Stimulated activated naive CD8-positive, alpha-beta T cell treated with anti-CD3 and anti-CD28 coated beads, Interleukin-15, amount 100 ng/mL, for 72 hours (primary cell): ENCODE measurements at regions not wholly inside any gene's neighbourhood (a gene's known extent, or its start where the extent isn't known, plus 50 kb on each side); places are given as distances from the start of the nearest gene placed in this dataset.
A peak's percentile ranks its signal among the peaks of the same experiment; 100 is the strongest.

Source experiments
- ATAC-seq: fragments of 150-1000 bp; cut with Tn5 transposase; 2 replicates; pipeline ENCODE4 v1.10.0; 2021; ENCODE audit warnings: mild to moderate bottlenecking, moderate library complexity
- DNase-seq, 2 donors: peaks; one replicate each; pipeline ENCODE4 v3.0.0; 2021 to 2022
- H3K27ac Mint-ChIP-seq, 2 donors: one replicate each; pipeline ENCODE4 v1.8.0; 2022; ENCODE audit warnings: mild to moderate bottlenecking in 2 of 2, mixed read lengths in 2 of 2, moderate library complexity in 2 of 2
- H3K27me3 Mint-ChIP-seq: one replicate; pipeline ENCODE4 v1.8.0; 2022; ENCODE audit warnings: mixed read lengths
- H3K4me1 Mint-ChIP-seq: one replicate; pipeline ENCODE4 v1.8.0; 2022; ENCODE audit warnings: mild to moderate bottlenecking, mixed read lengths
- H3K4me3 Mint-ChIP-seq, 2 donors: one replicate each; pipeline ENCODE4 v1.8.0; 2022; ENCODE audit warnings: mild to moderate bottlenecking in 2 of 2, mixed read lengths in 2 of 2, moderate library complexity in 1 of 2
- H3K9me3 Mint-ChIP-seq, 2 donors: one replicate each; pipeline ENCODE4 v1.8.0; 2022; ENCODE audit warnings: mixed read lengths in 2 of 2

DNA sequence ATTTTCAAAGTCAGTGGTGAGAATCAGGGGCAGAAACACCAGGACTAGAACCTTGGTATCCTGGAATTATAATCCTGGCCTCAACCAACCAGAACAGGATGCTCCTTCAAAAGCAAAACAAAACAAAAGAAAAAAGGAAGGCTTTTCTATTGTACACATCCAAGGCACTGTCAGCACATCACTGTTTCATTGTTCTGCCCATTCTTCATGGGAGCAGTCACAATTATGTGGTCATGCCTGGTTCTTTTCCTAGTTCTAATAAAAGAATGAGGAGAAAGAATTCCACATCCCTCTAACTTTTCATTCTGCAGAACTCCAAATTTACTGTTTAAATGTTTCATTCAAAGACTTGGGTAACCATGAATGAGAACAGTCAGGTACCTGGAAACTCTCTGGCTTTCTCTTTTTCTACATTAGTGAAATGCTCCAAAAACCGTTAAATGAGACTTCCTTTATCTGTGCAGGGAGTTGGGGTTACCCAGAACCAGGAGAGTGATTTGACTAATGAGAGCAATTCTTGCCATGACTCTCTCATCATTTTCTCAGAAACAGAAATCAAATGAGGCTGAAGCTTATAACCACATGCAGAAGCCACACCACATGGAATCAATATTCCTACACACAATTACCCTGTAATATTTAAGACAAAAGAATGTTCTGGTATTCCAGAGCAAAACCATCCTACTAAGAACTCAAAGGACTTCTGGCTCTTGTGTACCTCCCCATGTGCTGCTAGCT lies 110.9 kb upstream of the CCDC150 start:
- H3K4me3 Mint-ChIP-seq: no peak overlapping the region
- H3K27ac Mint-ChIP-seq: no peak overlapping the region
- H3K9me3 Mint-ChIP-seq: no peaks in the 10 kb centered on the region
- DNase-seq: no peak
- no peaks in the 10 kb centered on the region for H3K27me3 Mint-ChIP-seq
- H3K4me1 Mint-ChIP-seq: peaks cover 17% of the 10 kb centered on the region
- ATAC-seq: peak; percentile 84

DNA sequence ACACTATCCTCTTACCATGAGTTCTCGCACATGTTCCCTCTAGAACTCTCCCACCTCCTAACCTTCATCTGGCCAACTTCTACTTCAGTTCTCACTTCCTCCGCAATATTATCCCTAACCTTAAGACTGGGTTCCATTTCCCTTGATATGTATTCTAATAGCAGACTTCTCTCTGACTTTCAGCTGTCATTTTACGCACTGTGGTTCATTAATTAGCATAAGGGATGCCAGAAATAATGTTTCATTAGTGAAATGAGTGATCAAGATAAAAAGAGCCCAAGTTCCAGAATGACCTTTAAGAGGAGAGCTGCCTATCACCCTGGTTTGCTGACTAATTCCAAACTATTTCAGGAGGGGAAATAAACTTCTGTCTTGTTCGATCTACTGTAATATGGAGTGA lies 108.6 kb upstream of the CCDC150 start:
- ATAC-seq: peak; percentile 78

DNA sequence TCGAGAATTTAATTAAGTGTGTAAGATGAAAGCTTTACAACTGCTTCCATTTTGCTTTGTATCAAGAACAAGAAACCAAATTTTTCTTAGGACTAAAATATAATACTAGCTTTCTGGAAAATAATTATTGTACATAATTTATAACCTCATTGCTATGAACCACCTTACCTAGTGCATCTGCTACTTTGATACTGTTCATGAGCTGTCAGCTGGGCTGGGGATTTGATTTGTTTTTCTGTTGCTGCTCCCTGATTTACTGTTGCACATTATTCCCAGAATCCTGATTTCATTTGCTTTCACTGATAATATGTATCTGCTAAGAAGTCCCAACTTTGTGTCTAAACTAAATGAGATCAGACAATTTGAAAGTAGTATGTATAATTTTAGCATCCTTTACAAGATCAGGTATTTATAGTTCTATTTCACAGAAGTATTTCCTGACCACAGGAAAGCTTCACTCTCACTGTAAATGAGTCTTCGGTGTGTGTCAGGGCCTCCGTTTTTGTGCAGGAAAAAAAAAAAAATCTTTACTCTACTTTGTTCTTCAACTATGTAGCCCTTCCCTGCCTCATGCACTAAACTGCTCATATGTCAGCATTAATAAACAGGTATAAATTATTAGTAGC lies 105.6 kb upstream of the CCDC150 start:
- ATAC-seq (no peak), DNase-seq (no peak)
- Mint-ChIP-seq H3K27ac (no peak overlapping the region), H3K9me3 (no peaks in the 10 kb centered on the region), H3K4me1 (peaks cover 22% of the 10 kb centered on the region), H3K4me3 (no peak overlapping the region), H3K27me3 (peaks cover 8% of the 10 kb centered on the region)

More for the DNA sequence above, 108.6 kb upstream of the CCDC150 start:
- Mint-ChIP-seq H3K9me3 (no peaks in the 10 kb centered on the region), H3K27ac (no peak overlapping the region), H3K27me3 (peaks cover 8% of the 10 kb centered on the region), H3K4me3 (no peak overlapping the region), H3K4me1 (peaks cover 25% of the 10 kb centered on the region)
- no peak for DNase-seq

DNA sequence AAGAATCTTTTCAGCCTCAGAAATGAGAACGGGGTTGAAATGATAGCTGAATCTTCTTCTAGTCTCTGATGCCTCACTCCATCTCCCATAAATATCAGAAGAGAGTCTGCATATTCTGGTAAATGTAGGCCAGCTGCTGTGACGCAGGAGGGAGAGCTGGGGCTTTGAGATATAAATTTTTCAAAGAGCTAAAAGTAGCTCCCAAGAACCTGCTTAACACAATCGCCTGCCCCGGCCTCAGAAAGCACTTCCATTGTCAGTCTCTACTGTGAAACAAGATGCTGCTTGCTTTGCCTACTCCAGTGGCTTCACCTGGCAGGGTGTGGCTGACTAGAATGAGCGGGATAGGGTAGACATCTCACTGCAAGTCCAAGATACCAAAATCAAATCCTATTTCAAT lies 105.0 kb upstream of the CCDC150 start:
- peaks cover 8% of the 10 kb centered on the region for H3K27me3 Mint-ChIP-seq

DNA sequence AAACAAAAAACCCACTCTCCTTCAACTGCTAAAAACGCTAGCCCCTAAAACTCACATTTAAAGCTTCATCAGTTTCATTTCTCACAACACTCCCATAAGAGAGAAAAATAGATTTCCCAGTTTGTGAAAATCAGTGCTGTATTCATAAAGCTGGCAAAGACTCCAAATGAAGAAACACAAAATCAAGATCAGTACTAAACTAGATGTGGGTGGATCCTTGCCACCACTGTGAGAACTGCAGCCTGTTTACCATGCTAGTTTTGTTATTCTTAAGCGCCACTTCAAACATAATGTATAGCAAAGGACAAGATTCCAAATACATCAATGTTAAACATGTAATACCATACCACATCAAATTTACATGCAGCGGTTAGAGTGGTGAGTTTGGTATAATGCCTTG lies 104.5 kb upstream of the CCDC150 start:
- Mint-ChIP-seq H3K27me3 (peaks cover 8% of the 10 kb centered on the region), H3K4me3 (no peak overlapping the region), H3K4me1 (peaks cover 20% of the 10 kb centered on the region), H3K27ac (no peak overlapping the region), H3K9me3 (no peaks in the 10 kb centered on the region)
- no peak for ATAC-seq
- DNase-seq: no peak

More for the DNA sequence above, 105.0 kb upstream of the CCDC150 start:
- peaks cover 20% of the 10 kb centered on the region for H3K4me1 Mint-ChIP-seq
- DNase-seq (no peak), ATAC-seq (no peak)
- no peaks in the 10 kb centered on the region for H3K9me3 Mint-ChIP-seq
- H3K27ac Mint-ChIP-seq: no peak overlapping the region
- H3K4me3 Mint-ChIP-seq: no peak overlapping the region

DNA sequence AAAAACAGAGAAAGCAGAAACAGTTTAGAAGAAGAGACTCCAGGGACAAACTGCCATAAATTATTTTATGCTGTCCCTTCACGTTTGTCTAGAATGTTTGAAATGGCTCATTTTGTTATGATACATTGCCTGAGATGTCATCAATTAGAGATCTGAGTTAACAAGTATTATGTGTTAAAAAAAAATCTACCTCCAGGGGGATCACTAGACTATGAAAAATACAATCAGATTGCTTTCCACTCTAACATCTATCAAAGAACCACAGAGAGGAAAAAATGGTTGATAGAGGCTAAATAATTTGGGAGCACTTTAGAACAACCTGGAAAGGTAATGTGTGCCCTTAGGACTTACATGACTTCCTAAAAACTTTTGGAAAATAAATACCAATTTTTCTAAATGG lies 103.8 kb upstream of the CCDC150 start:
- ATAC-seq: no peak
- no peak for DNase-seq
- H3K9me3 Mint-ChIP-seq: no peaks in the 10 kb centered on the region
- no peak overlapping the region for H3K27ac Mint-ChIP-seq
- H3K27me3 Mint-ChIP-seq: peaks cover 11% of the 10 kb centered on the region
- H3K4me1 Mint-ChIP-seq: peaks cover 18% of the 10 kb centered on the region
- H3K4me3 Mint-ChIP-seq: no peak overlapping the region

DNA sequence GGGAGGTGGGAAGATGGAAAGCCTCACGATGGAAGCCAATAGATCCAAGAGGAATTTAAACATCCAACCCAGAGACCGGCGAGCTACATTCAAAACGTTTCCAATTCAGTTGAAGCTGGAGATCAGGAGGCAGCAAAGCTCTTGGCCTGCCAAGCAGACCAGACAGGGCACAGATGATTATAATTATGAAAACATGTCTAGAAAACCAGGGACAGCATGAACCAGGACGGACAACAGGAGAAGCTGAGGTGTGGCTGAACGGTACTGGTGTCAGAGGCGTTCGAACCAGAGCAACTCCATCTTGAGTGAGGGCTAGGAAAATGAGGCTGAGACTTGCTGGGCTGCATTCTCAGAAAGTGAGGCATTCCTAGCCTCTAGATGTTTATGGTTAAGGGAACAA lies 102.2 kb upstream of the CCDC150 start:
- Mint-ChIP-seq H3K27ac (peak overlapping the region in 1 of 2 donors; percentile 22), H3K27me3 (peaks cover 16% of the 10 kb centered on the region), H3K9me3 (no peaks in the 10 kb centered on the region), H3K4me3 (no peak overlapping the region), H3K4me1 (peaks cover 14% of the 10 kb centered on the region)
- DNase-seq (no peak), ATAC-seq (no peak)

DNA sequence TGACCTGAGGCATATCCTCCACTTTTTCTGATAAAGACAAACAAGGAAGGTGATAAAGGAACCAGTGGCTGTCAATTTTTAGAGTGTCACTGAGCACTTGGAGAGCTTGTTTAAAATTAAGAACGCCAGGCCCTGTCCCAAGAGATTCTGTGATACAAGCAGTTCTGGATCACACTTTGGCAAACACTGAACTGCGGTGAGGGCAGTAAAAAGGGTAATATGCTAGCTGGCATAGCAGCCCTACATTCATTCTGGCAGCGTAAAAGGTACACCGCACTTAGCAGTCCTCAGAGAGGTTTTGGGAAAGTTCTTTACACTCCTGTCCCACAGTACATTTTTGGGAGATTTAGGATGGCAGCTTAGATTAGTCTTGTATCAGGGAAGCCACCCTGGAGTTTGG lies 101.3 kb upstream of the CCDC150 start:
- Mint-ChIP-seq H3K4me1 (peaks cover 13% of the 10 kb centered on the region), H3K4me3 (no peak overlapping the region), H3K27ac (no peak overlapping the region), H3K27me3 (peaks cover 16% of the 10 kb centered on the region), H3K9me3 (no peaks in the 10 kb centered on the region)
- DNase-seq (no peak), ATAC-seq (no peak)

DNA sequence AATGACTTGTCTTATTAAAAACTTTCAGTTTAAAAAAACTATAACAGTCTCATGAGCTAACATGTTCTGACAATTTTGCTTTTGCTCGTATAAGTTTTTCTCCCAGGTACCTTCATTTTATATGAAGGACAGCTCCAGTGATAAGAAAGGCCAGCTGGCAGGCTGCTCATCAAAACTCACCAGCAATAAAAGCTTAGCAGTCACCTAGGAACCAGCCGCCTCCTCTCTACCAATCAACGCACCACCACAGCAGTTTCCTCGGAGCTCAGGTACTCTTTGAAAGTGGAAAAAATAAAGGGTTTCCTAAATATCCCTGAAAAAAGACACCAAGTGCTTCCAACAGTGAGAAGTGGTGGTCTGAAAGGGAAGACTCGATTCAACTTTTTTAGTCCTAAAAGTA lies 100.9 kb upstream of the CCDC150 start:
- no peak for ATAC-seq
- Mint-ChIP-seq H3K27me3 (peaks cover 16% of the 10 kb centered on the region), H3K27ac (no peak overlapping the region), H3K4me3 (no peak overlapping the region), H3K9me3 (no peaks in the 10 kb centered on the region), H3K4me1 (peaks cover 8% of the 10 kb centered on the region)
- DNase-seq: no peak

DNA sequence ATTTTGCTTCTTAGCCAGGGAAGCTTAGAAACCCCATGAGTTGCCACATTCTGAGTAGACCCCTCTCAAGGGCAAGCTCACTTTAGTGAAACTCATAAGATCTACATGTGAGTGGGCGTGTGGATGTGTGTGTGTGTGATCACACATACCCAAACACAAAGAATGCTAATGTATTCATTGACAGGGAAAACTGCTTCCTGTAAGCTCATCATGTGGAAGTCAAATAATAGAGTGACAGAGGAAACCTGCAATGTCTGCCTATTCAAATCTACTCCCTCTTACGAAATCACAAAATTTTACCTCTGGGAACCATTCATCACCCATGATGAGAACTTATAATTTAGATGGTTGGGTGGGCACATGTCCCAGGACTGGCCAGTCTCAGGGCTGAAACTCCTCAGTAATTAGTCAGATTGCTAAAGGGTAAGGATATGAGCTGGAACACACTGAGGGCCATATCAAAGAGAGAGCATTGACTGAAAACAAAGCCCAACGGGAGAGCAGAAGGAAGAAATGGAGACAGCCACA lies 94.5 kb upstream of the CCDC150 start:
- no peak overlapping the region for H3K4me3 Mint-ChIP-seq
- H3K27me3 Mint-ChIP-seq: peaks cover 8% of the 10 kb centered on the region
- no peak for DNase-seq
- peak overlapping the region in 1 of 2 donors; percentile 82 for H3K27ac Mint-ChIP-seq
- H3K9me3 Mint-ChIP-seq: no peaks in the 10 kb centered on the region
- no peak for ATAC-seq
- H3K4me1 Mint-ChIP-seq: no peaks in the 10 kb centered on the region

DNA sequence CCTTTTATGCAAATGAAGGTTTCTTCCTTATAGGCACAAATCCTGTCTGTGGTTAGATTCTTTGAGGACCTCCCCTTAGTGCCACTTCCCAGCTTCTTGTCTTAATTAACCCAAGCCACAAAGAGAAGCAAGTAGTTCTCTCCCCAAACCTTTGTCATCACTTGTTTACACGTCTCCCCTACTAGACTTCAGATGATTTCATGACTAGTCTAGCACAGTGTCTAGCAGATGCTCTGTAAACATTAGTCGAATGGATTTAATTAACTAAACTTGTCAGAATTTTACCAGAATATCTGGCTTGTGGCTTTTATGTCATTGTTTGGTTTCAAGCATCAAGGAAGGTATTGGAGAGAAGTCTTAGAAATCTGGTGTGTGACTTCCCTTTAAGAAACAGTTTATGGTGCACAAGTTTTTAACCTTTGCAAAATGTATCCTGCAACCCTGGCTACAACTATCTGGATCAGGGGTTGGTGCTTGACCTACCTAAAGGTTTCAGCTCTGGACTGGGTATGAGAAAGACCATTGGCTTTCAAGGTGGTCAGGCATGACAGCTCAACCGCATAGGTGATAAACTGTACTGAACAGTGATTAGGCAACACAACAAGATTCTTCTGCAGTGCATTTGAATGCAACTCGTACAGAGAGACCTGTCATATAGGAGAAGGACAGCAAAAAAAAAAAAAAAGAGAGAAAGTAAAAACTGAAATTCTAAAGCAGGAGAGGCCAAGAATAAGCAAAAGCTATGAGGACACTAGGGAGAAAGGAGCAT lies 93.2 kb upstream of the CCDC150 start:
- no peaks in the 10 kb centered on the region for H3K9me3 Mint-ChIP-seq

DNA sequence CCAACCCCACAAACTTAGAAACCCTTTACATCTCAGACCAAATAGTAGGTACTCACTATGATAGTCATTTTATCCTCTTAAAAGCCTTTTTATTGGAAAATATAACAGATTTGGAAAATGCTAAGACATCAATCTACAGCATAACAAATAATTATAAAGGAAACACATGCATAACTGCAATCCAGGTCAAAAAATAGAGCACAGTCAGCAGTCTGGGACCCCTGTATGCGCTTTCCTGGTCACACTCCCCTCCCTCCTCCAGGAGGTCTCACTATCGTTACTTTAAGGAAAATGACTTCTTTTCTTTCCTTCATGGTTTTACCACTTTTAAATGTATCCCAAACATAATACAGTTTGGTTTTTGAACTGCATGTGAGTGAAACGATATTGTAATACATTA lies 90.5 kb upstream of the CCDC150 start:
- no peaks in the 10 kb centered on the region for H3K27me3 Mint-ChIP-seq
- ATAC-seq: no peak
- no peak overlapping the region for H3K4me3 Mint-ChIP-seq
- no peaks in the 10 kb centered on the region for H3K9me3 Mint-ChIP-seq
- no peak overlapping the region for H3K27ac Mint-ChIP-seq
- no peaks in the 10 kb centered on the region for H3K4me1 Mint-ChIP-seq
- no peak for DNase-seq

More for the DNA sequence above, 93.2 kb upstream of the CCDC150 start:
- DNase-seq (no peak), ATAC-seq (no peak)
- Mint-ChIP-seq H3K27ac (no peak overlapping the region), H3K27me3 (no peaks in the 10 kb centered on the region), H3K4me1 (no peaks in the 10 kb centered on the region), H3K4me3 (no peak overlapping the region)

DNA sequence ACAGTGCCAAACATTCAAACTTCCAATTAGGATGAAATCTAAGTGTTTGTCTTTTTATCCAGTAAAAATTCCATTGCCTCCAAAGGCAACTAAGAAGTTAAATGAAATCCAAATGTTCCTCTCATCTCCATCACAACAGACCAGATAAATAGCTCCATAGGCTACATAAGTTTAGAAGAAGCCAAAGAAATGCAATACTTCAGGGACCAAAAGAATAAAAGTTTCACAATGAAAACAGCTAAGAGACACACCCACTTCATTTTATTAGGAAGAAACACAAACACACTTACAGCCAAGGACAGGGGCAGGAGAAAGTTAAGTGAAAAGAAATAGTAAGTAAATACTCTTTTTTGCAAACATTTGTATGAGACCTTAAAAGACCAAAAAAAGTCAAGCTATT lies 88.5 kb upstream of the CCDC150 start:
- no peak for DNase-seq
- Mint-ChIP-seq H3K27ac (no peak overlapping the region), H3K4me3 (no peak overlapping the region), H3K9me3 (no peaks in the 10 kb centered on the region), H3K4me1 (no peaks in the 10 kb centered on the region), H3K27me3 (no peaks in the 10 kb centered on the region)
- ATAC-seq: no peak

DNA sequence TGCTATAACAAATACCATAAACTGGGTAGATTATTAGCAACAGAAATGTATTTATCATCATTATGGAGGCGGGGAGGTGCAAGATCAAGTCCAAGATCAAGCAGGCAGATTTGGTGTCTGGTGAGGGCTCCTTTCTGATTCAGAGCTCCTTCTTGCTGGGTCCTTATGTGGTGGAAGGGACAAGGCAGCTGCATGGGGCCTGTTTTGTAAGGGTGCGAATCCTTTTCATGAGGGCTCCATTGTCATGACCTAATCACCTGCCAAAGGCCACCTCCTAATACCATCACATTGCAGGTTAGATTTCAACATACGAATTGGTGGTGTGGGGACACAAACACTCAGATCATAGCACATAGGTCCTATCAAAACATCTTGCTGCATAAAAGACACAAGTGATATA lies 84.4 kb upstream of the CCDC150 start:
- H3K9me3 Mint-ChIP-seq: no peaks in the 10 kb centered on the region
- no peaks in the 10 kb centered on the region for H3K27me3 Mint-ChIP-seq
- no peak overlapping the region for H3K27ac Mint-ChIP-seq
- ATAC-seq (no peak), DNase-seq (no peak)
- H3K4me1 Mint-ChIP-seq: no peaks in the 10 kb centered on the region
- H3K4me3 Mint-ChIP-seq: no peak overlapping the region

DNA sequence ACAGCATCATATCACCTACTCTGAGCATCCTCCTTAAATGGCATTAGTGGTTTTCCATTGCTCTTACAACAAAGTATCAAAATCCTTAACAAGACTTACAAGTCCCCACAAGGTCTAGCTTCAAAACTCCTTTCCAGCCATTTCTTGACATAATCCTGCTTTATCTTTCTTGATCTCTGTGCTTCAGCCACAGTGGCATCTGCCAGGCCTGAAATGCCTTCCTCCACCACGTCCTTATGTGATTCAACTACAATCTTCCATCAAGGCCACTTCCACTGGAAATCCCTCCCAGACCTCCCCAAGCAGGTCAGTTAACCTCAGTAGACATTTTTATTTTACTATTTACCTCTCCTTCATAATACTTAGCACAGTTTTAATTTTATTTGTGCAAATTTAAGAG lies 83.8 kb upstream of the CCDC150 start:
- Mint-ChIP-seq H3K27me3 (no peaks in the 10 kb centered on the region), H3K27ac (no peak overlapping the region), H3K4me1 (no peaks in the 10 kb centered on the region), H3K4me3 (no peak overlapping the region), H3K9me3 (no peaks in the 10 kb centered on the region)
- DNase-seq: no peak
- ATAC-seq: no peak

DNA sequence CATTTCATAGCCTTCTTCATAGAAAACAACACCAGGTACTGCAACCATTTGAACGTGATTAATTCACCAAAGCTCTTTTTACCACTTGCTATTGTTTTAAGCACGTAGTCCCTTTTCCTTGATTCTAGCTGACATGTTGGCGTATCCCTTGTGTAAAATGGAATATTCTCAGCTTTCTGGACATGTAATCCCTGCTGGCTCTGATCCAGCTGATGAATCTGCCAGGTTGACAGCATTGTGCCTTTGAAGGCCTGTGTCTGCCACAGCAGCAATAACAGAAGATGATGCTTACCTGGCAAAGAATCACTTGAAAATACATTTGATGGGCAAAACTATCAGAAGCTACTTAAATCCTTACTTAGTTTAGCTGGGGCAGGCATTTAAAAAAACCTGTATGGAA lies 81.0 kb upstream of the CCDC150 start:
- DNase-seq: no peak
- Mint-ChIP-seq H3K9me3 (no peaks in the 10 kb centered on the region), H3K4me1 (no peaks in the 10 kb centered on the region), H3K27ac (no peak overlapping the region), H3K4me3 (no peak overlapping the region), H3K27me3 (peaks cover 8% of the 10 kb centered on the region)
- ATAC-seq: no peak
